Epithelial cell of esophagus (primary cell): ENCODE measurements at regions not wholly inside any gene's neighbourhood (a gene's known extent, or its start where the extent isn't known, plus 50 kb on each side); places are given as distances from the start of the nearest gene placed in this dataset.
A peak's percentile ranks its signal among the peaks of the same experiment; 100 is the strongest.

ENCODE experiments used
- DNase-seq: peaks from one replicate; pipeline ENCODE4 v3.0.0; 2010; ENCODE audit warnings: low read depth
- H3K4me3 ChIP-seq: 2 replicates; pipeline ENCODE4 v1.5.1; 2011; ENCODE audit warnings: mild to moderate bottlenecking, low read length, control low read depth
- CTCF ChIP-seq: IDR thresholded peaks from 2 replicates; pipeline ENCODE4 v1.5.1; 2011; ENCODE audit warnings: low read depth, mild to moderate bottlenecking, low read length, control low read depth, inconsistent platforms; ENCODE audit not compliant: insufficient read depth; ENCODE audit errors: missing control alignments

- no peak overlapping the region for H3K4me3 ChIP-seq
- no peak for DNase-seq
- TF ChIP-seq CTCF, result no peak
Measured at GRCh38 chr4:31075969-31076368, 355.8 kb downstream of the PCDH7 start.

DNA sequence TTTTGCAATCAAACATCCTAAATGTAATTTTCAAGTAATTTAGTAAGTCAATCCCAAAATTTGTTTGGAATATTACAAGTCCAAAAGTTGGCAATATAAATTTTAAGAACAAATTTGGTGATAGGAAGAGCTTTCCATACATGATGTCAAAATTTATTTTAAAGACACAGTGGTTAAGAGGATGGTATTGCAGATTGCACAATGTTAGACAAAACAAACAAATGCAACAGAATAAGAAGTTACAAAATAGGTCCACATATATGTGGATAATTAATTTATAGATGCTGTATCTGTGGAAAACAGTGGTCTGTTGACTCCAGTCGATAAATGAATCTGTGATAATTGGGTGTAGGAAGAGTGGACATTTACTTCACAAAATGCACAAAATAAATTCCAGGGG is 358.5 kb downstream of the PCDH7 start:
- no peak for DNase-seq
- TF ChIP-seq CTCF, result no peak
- H3K4me3 ChIP-seq, result no peak overlapping the region

DNA sequence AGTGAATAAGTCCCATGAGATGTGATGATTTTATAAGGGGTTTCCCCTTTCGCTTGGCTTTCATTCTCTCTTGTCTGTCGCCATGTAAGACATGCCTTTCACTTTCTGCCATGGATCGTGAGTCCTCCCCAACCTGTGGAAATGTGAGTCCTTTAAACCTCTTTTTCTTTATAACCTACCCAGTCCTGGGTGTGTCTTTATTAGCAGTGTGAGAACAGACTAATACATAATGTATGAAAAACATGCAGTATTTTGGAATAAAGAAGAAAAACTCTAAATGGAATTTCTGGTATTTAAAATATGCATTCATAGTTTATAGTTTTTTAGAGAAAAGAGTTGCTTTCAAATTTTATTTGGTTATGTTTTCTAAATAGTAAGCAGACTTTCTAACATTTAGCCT is 360.7 kb downstream of the PCDH7 start:
- DNase-seq, result no peak
- no peak overlapping the region for H3K4me3 ChIP-seq
- no peak for TF ChIP-seq CTCF

DNA sequence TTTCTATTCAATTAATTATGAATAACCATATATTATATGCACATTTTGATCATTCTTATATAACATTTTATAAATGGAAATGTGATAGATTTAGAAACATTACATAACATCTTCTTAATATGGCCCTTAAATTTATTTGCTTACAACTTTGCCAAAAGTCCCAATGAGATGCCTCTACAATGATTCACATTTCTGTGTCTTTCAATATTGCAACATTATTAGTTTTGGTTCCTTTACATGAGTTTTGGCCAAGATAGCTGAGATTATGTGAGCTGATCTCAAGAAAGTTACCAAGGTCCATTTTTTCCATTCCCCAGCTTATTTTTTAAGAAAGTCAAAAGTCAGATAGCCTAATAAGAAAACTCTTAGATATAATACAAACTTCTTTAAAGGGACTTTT is 361.2 kb downstream of the PCDH7 start:
- DNase-seq, result peak; percentile 55
- no peak for TF ChIP-seq CTCF

GRCh38 chr4:31083456-31083855 is 363.3 kb downstream of the PCDH7 start:
- no peak for DNase-seq
- no peak overlapping the region for H3K4me3 ChIP-seq
- no peak for TF ChIP-seq CTCF

More for the DNA sequence above, 361.2 kb downstream of the PCDH7 start:
- H3K4me3 ChIP-seq, result no peak overlapping the region

DNA sequence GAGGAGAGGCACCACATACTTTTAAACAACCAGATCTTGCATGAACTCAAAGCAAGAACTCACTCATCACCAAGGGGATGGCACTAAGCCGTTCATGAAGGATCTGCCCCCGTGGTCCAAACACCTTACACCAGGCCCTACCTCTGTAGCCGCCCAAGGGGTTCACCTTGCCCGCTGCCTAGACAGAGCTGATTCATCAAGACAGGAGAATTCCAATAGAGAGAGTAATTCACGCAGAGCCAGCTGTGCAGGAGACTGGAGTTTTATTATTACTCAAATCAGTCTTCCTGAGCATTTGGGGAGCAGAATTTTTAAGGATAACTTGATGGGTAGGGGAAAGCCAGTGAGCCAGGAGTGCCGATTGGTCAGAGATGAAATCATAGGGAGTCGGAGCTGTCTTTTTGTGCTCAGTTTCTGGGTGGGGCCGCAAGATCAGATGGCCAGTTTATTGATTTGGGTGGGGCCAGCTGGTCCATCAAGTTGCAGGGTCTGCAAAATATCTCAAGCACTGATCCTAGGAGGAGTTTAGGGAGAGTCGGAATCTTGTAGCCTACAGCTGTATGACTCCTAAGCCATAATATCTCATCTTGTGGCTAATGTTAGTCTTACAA is 364.7 kb downstream of the PCDH7 start:
- peak; percentile 61 for DNase-seq

More for the DNA sequence above, 364.7 kb downstream of the PCDH7 start:
- no peak overlapping the region for H3K4me3 ChIP-seq
- no peak for TF ChIP-seq CTCF
